GM12872 (cell line): ENCODE measurements at regions not wholly inside any gene's neighbourhood (a gene's known extent, or its start where the extent isn't known, plus 50 kb on each side); places are given as distances from the start of the nearest gene placed in this dataset.

Experiments
- CTCF ChIP-seq: IDR thresholded peaks from 3 replicates; pipeline ENCODE4 v1.5.1; 2011; ENCODE audit warnings: low read depth, mild to moderate bottlenecking, low read length, moderate library complexity; ENCODE audit not compliant: insufficient read depth

DNA sequence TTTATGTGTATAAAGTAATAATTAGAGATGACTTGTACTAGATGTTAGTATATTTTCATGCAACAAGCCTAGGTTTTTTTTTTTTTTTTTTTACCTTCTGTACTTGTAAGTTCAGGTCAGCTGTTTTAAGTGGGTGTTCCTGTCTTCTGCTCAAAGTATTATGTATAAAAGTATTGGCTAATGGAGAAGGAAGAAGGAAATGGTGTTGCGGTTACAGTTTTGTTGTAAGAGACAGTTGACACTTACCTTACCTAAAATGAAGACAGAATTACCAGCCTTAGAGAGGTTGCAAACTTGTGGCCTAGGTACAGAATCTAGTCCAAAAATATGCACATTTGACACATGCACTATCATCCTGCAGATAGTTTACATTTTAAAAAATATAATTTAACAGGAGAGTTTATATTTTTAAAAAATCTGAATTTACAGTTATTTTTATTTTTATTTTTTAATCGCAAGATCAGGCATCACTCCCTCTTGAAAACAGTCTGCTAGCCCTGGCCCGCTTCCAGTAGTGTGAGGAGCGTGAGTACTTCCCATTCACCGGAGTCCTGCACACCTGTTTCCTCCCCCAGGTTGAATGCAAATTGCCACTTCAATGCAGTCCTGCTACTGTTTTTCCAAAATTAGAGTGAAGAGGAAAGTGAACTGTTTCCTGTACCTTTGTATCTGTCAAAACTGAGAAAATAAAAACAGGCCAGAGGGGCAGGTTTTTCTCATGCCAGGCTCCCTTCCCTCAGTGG is 224.3 kb upstream of the SOX2 start:
- TF ChIP-seq CTCF = no peak

DNA sequence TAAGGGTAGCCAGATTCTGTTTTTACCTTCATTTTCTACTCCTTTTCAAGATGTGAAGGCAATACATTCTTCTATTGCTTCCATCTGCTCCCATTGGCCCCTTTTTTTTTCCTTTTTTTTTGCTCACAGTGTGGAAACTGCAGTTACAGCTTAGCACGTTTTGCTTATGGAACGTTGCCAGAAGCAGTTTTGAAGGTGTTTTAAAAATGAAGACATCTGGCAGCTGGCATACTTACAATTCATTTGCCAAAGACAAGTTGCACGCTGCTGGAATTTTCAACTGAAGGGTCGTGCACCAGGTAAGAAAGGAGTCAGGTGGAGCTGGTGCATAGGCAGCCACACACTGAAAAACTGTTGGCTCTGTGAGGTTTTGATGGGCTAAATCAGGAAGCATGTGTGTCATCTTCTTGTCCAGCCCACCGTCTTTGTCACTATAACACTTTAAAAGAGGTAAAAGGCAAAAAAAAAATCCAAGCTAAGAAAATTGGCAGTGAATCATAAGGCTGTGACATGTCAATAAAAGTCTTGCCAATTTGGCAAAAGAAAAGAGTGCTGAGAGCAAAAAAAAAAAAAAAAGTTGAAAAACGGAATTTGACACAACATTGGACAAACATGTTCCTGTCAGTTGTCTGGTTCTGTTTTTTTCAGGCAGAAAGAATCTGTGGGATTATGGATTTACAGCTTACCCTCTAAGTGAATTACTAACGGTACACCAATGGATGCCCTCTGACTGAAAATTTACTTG is 225.4 kb upstream of the SOX2 start:
- TF ChIP-seq CTCF = no peak

GRCh38 chr3:181484026-181484425 is 227.7 kb upstream of the SOX2 start:
- no peak for TF ChIP-seq CTCF

- TF ChIP-seq CTCF = no peak
Observed at GRCh38 chr3:181470349-181470748, 241.4 kb upstream of the SOX2 start.

GRCh38 chr3:181464033-181464694 is 247.6 kb upstream of the SOX2 start:
- no peak for TF ChIP-seq CTCF

DNA sequence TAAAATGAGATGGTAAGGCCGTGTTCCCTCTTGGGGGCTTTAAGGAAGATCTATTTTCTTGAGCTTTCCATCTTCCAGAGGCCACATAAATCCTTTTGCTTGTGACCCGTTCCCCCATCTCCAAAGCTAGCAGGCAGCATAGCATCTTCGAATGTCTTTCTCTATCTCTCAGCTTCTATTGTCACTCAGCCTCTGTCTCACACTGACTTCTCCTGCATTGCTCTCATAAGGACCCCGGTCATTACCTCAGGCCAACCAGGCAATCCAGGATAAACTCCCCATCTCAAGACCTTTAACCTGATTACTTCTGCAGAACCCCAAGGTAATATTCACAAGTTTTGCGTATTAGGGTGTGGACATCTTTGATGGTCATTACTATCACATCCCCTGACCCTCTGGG is 250.3 kb upstream of the SOX2 start:
- TF ChIP-seq CTCF = no peak

- no peak for TF ChIP-seq CTCF
Observed at GRCh38 chr3:181459516-181459915, 252.2 kb upstream of the SOX2 start.
